ENCODE measurements at regions not wholly inside any gene's neighbourhood (a gene's known extent, or its start where the extent isn't known, plus 50 kb on each side); places are given as distances from the start of the nearest gene placed in this dataset.
A peak's percentile ranks its signal among the peaks of the same experiment; 100 is the strongest.

DNA sequence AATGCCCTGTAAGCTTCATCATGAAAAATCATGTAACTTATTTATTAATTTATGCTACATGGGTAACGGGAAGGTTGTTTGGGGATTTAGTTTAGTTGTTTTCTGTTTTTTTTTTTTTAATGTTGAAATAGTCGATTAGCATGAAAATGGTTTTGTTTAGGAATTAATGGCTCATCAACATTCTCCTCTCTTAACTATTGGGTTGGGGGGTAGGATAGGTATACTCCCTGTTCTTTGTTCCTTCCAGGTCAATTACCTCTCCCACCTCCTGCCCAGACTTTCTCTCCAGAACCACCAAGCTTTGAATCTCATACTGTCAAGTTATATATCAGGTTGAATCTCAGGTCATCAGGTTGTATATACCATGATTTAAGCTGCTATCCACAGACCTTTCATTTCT lies 568.7 kb upstream of the DSEL start:
- DNase-seq (ENCODE audit: low read depth): no peak
- TF ChIP-seq, protein P1, sequence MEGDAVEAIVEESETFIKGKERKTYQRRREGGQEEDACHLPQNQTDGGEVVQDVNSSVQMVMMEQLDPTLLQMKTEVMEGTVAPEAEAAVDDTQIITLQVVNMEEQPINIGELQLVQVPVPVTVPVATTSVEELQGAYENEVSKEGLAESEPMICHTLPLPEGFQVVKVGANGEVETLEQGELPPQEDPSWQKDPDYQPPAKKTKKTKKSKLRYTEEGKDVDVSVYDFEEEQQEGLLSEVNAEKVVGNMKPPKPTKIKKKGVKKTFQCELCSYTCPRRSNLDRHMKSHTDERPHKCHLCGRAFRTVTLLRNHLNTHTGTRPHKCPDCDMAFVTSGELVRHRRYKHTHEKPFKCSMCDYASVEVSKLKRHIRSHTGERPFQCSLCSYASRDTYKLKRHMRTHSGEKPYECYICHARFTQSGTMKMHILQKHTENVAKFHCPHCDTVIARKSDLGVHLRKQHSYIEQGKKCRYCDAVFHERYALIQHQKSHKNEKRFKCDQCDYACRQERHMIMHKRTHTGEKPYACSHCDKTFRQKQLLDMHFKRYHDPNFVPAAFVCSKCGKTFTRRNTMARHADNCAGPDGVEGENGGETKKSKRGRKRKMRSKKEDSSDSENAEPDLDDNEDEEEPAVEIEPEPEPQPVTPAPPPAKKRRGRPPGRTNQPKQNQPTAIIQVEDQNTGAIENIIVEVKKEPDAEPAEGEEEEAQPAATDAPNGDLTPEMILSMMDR (IDR thresholded peaks at IDR 0.05; ENCODE audit: insufficient read depth, low read length): no peak
- H3K4me3 ChIP-seq (ENCODE audit: low read depth, low read length): no peak overlapping the region

DNA sequence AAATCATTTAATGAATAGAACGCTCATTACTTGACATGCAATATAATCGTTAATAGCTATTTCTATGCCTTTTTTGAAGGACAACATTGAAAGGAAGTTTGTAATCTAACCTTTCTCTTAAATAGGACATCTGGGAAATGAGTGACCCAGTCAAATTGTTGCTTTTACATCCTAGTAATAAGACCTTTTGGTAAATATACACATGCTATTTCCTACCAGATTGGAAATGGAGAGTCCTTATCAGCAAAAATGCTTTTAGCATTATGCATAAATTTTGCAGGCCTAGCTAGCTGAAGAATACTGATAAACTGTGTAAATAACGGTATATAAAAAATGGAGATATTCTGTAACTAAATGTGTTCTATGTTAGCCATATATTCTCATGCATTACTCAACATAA lies 567.3 kb upstream of the DSEL start:
- no peak overlapping the region for H3K4me3 ChIP-seq (ENCODE audit: low read depth, low read length)
- TF ChIP-seq, protein P1 (IDR thresholded peaks at IDR 0.05; ENCODE audit: insufficient read depth, low read length): no peak
- DNase-seq (ENCODE audit: low read depth): peak; percentile 64

DNA sequence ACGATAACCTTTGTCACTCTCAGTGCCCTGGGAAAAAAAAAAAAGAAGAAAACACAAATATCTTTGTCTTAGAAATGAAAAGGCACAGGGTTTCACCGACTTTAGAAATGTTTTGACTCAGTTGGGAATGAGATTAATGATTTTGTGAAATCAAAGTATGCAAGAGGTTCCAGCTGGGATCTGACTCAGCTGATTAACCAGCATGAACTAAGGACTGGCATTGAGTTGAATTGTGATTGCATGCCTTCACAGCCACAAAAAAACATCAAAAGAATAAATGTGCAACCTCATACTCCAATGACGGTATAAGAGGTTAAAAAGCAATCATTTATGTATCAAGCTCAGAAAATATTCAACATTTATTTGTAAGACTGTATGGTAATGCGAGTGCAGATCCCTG lies 566.6 kb upstream of the DSEL start:
- no peak overlapping the region for H3K4me3 ChIP-seq (ENCODE audit: low read depth, low read length)
- peak; percentile 97 for DNase-seq (ENCODE audit: low read depth)
- TF ChIP-seq, protein P1 (IDR thresholded peaks at IDR 0.05; ENCODE audit: insufficient read depth, low read length): no peak

DNA sequence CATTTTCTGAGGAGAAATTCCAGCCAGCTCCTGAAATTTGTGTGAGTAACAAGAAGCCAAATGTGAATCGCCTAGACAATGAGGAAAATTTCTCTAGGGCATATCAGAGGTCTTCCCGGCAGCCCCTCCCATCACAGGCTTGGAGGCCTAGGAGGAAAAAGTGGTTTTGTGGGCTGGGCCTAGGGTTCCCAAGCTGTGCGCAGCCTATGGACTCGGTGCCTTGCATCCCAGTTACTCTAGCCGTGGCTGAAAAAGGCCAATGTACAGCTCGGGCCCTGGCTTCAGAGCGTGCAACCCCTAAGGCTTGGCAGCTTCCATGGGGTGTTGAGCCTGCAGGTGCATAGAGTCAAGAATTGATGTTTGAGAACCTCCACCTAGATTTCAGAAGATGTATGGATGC lies 556.2 kb upstream of the DSEL start:
- no peak for DNase-seq (ENCODE audit: low read depth)
- TF ChIP-seq, protein P1 (IDR thresholded peaks at IDR 0.05; ENCODE audit: insufficient read depth, low read length): no peak
- no peak overlapping the region for H3K4me3 ChIP-seq (ENCODE audit: low read depth, low read length)

GRCh38 chr18:68060871-68061270 lies 544.4 kb upstream of the DSEL start:
- TF ChIP-seq, protein P1 (IDR thresholded peaks at IDR 0.05; ENCODE audit: insufficient read depth, low read length): no peak
- H3K4me3 ChIP-seq (ENCODE audit: low read depth, low read length): no peak overlapping the region
- DNase-seq (ENCODE audit: low read depth): peak; percentile 19

GRCh38 chr18:68056936-68057335 lies 540.4 kb upstream of the DSEL start:
- TF ChIP-seq, protein P1 (IDR thresholded peaks at IDR 0.05; ENCODE audit: insufficient read depth, low read length): no peak
- no peak overlapping the region for H3K4me3 ChIP-seq (ENCODE audit: low read depth, low read length)
- no peak for DNase-seq (ENCODE audit: low read depth)

- no peak for DNase-seq (ENCODE audit: low read depth)
- no peak overlapping the region for H3K4me3 ChIP-seq (ENCODE audit: low read depth, low read length)
- TF ChIP-seq, protein P1 (IDR thresholded peaks at IDR 0.05; ENCODE audit: insufficient read depth, low read length): no peak
Observed at GRCh38 chr18:68054669-68055068, 538.1 kb upstream of the DSEL start.
